ENCODE measurements at regions not wholly inside any gene's neighbourhood (a gene's known extent, or its start where the extent isn't known, plus 50 kb on each side); places are given as distances from the start of the nearest gene placed in this dataset.

GRCh38 chr15:92833493-92834271 lies 66.4 kb upstream of the CHD2 start:
- no peak for DNase-seq (ENCODE audit: low spot score)
- TF ChIP-seq CTCF (IDR thresholded peaks at IDR 0.05; ENCODE audit: extremely low read depth, missing control alignments): no peak

- DNase-seq (ENCODE audit: low spot score): peak; percentile 41
These were observed 60.4 kb upstream of the CHD2 start for GRCh38 chr15:92839696-92840095.

GRCh38 chr15:92840149-92840548 lies 60.0 kb upstream of the CHD2 start:
- no peak for TF ChIP-seq CTCF (IDR thresholded peaks at IDR 0.05; ENCODE audit: extremely low read depth, missing control alignments)
- DNase-seq (ENCODE audit: low spot score): no peak

More at GRCh38 chr15:92839696-92840095, 60.4 kb upstream of the CHD2 start:
- no peak for TF ChIP-seq CTCF (IDR thresholded peaks at IDR 0.05; ENCODE audit: extremely low read depth, missing control alignments)

- DNase-seq (ENCODE audit: low spot score): no peak
- TF ChIP-seq CTCF (IDR thresholded peaks at IDR 0.05; ENCODE audit: extremely low read depth, missing control alignments): no peak
These were observed 56.8 kb upstream of the CHD2 start for GRCh38 chr15:92843326-92843725.

GRCh38 chr15:92843814-92844213 lies 56.3 kb upstream of the CHD2 start:
- no peak for DNase-seq (ENCODE audit: low spot score)
- no peak for TF ChIP-seq CTCF (IDR thresholded peaks at IDR 0.05; ENCODE audit: extremely low read depth, missing control alignments)

GRCh38 chr15:92845126-92845508 lies 55.0 kb upstream of the CHD2 start:
- peak; percentile 41 for DNase-seq (ENCODE audit: low spot score)
- no peak for TF ChIP-seq CTCF (IDR thresholded peaks at IDR 0.05; ENCODE audit: extremely low read depth, missing control alignments)

GRCh38 chr15:92846741-92847140 lies 53.4 kb upstream of the CHD2 start:
- TF ChIP-seq CTCF (IDR thresholded peaks at IDR 0.05; ENCODE audit: extremely low read depth, missing control alignments): no peak
- no peak for DNase-seq (ENCODE audit: low spot score)

Measured in GM20000 (cell line).